DMS79 treated with DMSO at 0.1 percent for 48 hours (cell line): ENCODE measurements at regions not wholly inside any gene's neighbourhood (a gene's known extent, or its start where the extent isn't known, plus 50 kb on each side); places are given as distances from the start of the nearest gene placed in this dataset.

Source experiments
- DNase-seq: peaks from one replicate; lab custom pipeline; 2025; lab: John Stamatoyannopoulos, UW

- no peak for DNase-seq
Measured at GRCh38 chr1:239436286-239436685, 49.9 kb downstream of the CHRM3 start.

GRCh38 chr1:239437822-239438221 is 51.5 kb downstream of the CHRM3 start:
- DNase-seq = no peak

GRCh38 chr1:239438891-239439290 is 52.5 kb downstream of the CHRM3 start:
- DNase-seq = no peak

GRCh38 chr1:239443361-239443760 is 57.0 kb downstream of the CHRM3 start:
- DNase-seq = no peak

- no peak for DNase-seq
Measured at GRCh38 chr1:239446611-239447010, 60.2 kb downstream of the CHRM3 start.

- DNase-seq = no peak
Measured at GRCh38 chr1:239448911-239449310, 62.5 kb downstream of the CHRM3 start.

GRCh38 chr1:239455743-239456142 is 69.4 kb downstream of the CHRM3 start:
- no peak for DNase-seq

- DNase-seq = no peak
Measured at GRCh38 chr1:239456788-239457187, 70.4 kb downstream of the CHRM3 start.

GRCh38 chr1:239457491-239458143 is 71.2 kb downstream of the CHRM3 start:
- DNase-seq = no peak

GRCh38 chr1:239458144-239458500 is 71.8 kb downstream of the CHRM3 start:
- no peak for DNase-seq

GRCh38 chr1:239467730-239468129 is 81.4 kb downstream of the CHRM3 start:
- no peak for DNase-seq

GRCh38 chr1:239478069-239478468 is 91.7 kb downstream of the CHRM3 start:
- DNase-seq = no peak

- no peak for DNase-seq
Measured at GRCh38 chr1:239483391-239483790, 97.0 kb downstream of the CHRM3 start.

GRCh38 chr1:239493811-239494414 is 107.5 kb downstream of the CHRM3 start:
- no peak for DNase-seq

- DNase-seq = no peak
Measured at GRCh38 chr1:239505094-239505493, 118.7 kb downstream of the CHRM3 start.

- no peak for DNase-seq
Measured at GRCh38 chr1:239507826-239508225, 121.5 kb downstream of the CHRM3 start.

GRCh38 chr1:239511875-239512274 is 125.5 kb downstream of the CHRM3 start:
- no peak for DNase-seq

GRCh38 chr1:239516579-239516978 is 130.2 kb downstream of the CHRM3 start:
- DNase-seq = no peak

GRCh38 chr1:239526391-239526790 is 140.0 kb downstream of the CHRM3 start:
- no peak for DNase-seq

GRCh38 chr1:239527051-239527693 is 140.8 kb downstream of the CHRM3 start:
- DNase-seq = no peak

GRCh38 chr1:239536165-239536849 is 149.9 kb downstream of the CHRM3 start:
- DNase-seq = no peak

- DNase-seq = no peak
Measured at GRCh38 chr1:239537795-239538194, 151.4 kb downstream of the CHRM3 start.
